GM12892 (cell line): ENCODE measurements at regions not wholly inside any gene's neighbourhood (a gene's known extent, or its start where the extent isn't known, plus 50 kb on each side); places are given as distances from the start of the nearest gene placed in this dataset.

ENCODE experiments used
- DNase-seq: peaks from one replicate; pipeline ENCODE4 v3.0.0; 2011; ENCODE audit not compliant: insufficient read length
- FAIRE-seq: peaks from 2 replicates; lab custom pipeline; 2011; peaks lifted over from hg19 to GRCh38; lab: Jason Lieb, UNC
- POLR2A ChIP-seq: IDR thresholded peaks from 2 replicates; pipeline ENCODE4 v1.6.1; 2011; ENCODE audit warnings: low read depth, low read length, control low read depth
- POLR2AphosphoS5 ChIP-seq: IDR thresholded peaks from 2 replicates; pipeline ENCODE4 v1.6.1; 2011; ENCODE audit warnings: low read depth, low read length, control low read depth
- TAF1 ChIP-seq: IDR thresholded peaks from 2 replicates; pipeline ENCODE4 v1.6.1; 2011; ENCODE audit warnings: low read depth, mild to moderate bottlenecking, control low read depth, low read length, borderline replicate concordance

- no peak for FAIRE-seq
- no peak for DNase-seq
- TF ChIP-seq TAF1 (no peak), POLR2A (no peak), POLR2AphosphoS5 (no peak)
Observed at GRCh38 chr7:42753811-42754363, 158.0 kb downstream of the C7orf25 start.

- FAIRE-seq: no peak
- no peak for TF ChIP-seq TAF1
- no peak for TF ChIP-seq POLR2A
- no peak for TF ChIP-seq POLR2AphosphoS5
- no peak for DNase-seq
Observed at GRCh38 chr7:42753367-42753766, 158.5 kb downstream of the C7orf25 start.

- no peak for DNase-seq
- TF ChIP-seq POLR2A (no peak), TAF1 (no peak), POLR2AphosphoS5 (no peak)
- no peak for FAIRE-seq
Observed at GRCh38 chr7:42750172-42750571, 161.7 kb downstream of the C7orf25 start.

GRCh38 chr7:42747044-42747443, 164.8 kb downstream of the C7orf25 start:
- DNase-seq (no peak), FAIRE-seq (no peak)
- TF ChIP-seq POLR2AphosphoS5 (no peak), TAF1 (no peak), POLR2A (no peak)

GRCh38 chr7:42746214-42746613, 165.7 kb downstream of the C7orf25 start:
- TF ChIP-seq TAF1 (no peak), POLR2AphosphoS5 (no peak), POLR2A (no peak)
- DNase-seq (no peak), FAIRE-seq (no peak)

GRCh38 chr7:42745357-42746059, 166.4 kb downstream of the C7orf25 start:
- DNase-seq (no peak), FAIRE-seq (no peak)
- TF ChIP-seq POLR2A (no peak), TAF1 (no peak), POLR2AphosphoS5 (no peak)

- FAIRE-seq: no peak
- TF ChIP-seq POLR2AphosphoS5 (no peak), POLR2A (no peak), TAF1 (no peak)
- DNase-seq: no peak
Observed at GRCh38 chr7:42744746-42745145, 167.1 kb downstream of the C7orf25 start.

GRCh38 chr7:42743077-42743858, 168.6 kb downstream of the C7orf25 start:
- DNase-seq (no peak), FAIRE-seq (no peak)
- TF ChIP-seq POLR2A: no peak
- TF ChIP-seq TAF1: no peak
- TF ChIP-seq POLR2AphosphoS5: no peak

- no peak for FAIRE-seq
Observed at GRCh38 chr7:42742318-42742717, 169.6 kb downstream of the C7orf25 start.

GRCh38 chr7:42740408-42740807, 171.5 kb downstream of the C7orf25 start:
- FAIRE-seq (no peak), DNase-seq (no peak)
- no peak for TF ChIP-seq POLR2AphosphoS5
- TF ChIP-seq TAF1: no peak
- TF ChIP-seq POLR2A: no peak

More at GRCh38 chr7:42742318-42742717, 169.6 kb downstream of the C7orf25 start:
- no peak for TF ChIP-seq POLR2A
- no peak for TF ChIP-seq TAF1
- no peak for TF ChIP-seq POLR2AphosphoS5
- DNase-seq: no peak

- TF ChIP-seq POLR2AphosphoS5: no peak
- TF ChIP-seq TAF1: no peak
- TF ChIP-seq POLR2A: no peak
- no peak for FAIRE-seq
- no peak for DNase-seq
Observed at GRCh38 chr7:42739638-42740037, 172.2 kb downstream of the C7orf25 start.

- TF ChIP-seq TAF1 (no peak), POLR2A (no peak), POLR2AphosphoS5 (no peak)
- FAIRE-seq (no peak), DNase-seq (no peak)
Observed at GRCh38 chr7:42736931-42737330, 174.9 kb downstream of the C7orf25 start.

- DNase-seq (no peak), FAIRE-seq (no peak)
- TF ChIP-seq POLR2A: no peak
- TF ChIP-seq TAF1: no peak
- no peak for TF ChIP-seq POLR2AphosphoS5
Observed at GRCh38 chr7:42735081-42735480, 176.8 kb downstream of the C7orf25 start.
